HG02798 (cell line): ENCODE measurements at regions not wholly inside any gene's neighbourhood (a gene's known extent, or its start where the extent isn't known, plus 50 kb on each side); places are given as distances from the start of the nearest gene placed in this dataset.
"Not testable (repeated sequence)": the region's sequence is repeated elsewhere in the genome, so short reads cannot be mapped to it uniquely, and the experiment has no call there.

Experiments
- ATAC-seq: cut with Tn5 transposase; IDR thresholded peaks from one replicate; pipeline ENCODE4 v1.9.1; 2021; ENCODE audit warnings: mild to moderate bottlenecking; ENCODE audit not compliant: unreplicated experiment, poor library complexity

GRCh38 chr16:16559179-16559740 is 180.3 kb downstream of the NPIPA7 start:
- not testable (repeated sequence) for ATAC-seq

GRCh38 chr16:16561532-16561931 is 182.6 kb downstream of the NPIPA7 start:
- ATAC-seq = not testable (repeated sequence)

- not testable (repeated sequence) for ATAC-seq
Measured at GRCh38 chr16:16563962-16564361, 185.0 kb downstream of the NPIPA7 start.

DNA sequence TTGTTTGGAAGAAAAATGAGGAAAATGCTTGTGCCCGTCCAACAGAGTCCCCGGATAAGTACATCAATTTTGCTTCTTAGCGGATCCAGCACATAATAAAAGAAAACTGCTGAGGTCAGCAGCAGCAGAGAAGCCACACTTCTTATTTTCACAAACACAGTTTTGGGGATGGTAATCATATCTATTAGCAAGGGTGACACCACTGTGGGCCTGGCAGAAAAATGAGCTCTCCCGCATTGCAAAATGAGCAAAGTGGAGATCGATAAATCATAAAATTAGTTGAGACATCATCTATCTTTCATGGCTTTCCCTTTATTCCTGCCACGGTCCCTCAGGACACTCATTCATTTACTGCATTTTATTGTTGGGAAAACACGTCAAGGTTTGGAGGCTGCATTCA is 186.4 kb downstream of the NPIPA7 start:
- not testable (repeated sequence) for ATAC-seq

DNA sequence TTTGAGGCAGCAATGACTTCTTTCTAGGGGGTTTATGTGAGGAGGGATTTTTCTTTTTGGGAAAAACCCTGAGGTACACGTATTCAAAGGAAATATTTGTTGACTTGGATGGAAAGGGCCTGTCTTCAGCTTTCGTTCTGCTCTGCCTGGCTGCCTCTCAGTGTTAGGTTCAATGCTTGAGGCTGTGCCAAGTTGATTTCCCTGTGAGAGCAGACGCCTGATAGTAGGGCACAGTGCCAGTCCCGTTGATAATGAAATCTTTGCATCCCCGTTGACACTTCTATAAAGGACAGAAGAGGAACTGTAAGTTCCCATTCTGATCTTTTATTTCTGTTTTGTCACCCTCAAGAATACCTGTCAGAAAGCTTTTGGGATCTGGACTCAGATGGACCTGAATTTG is 191.1 kb downstream of the NPIPA7 start:
- not testable (repeated sequence) for ATAC-seq

GRCh38 chr16:16570874-16571273 is 191.9 kb downstream of the NPIPA7 start:
- ATAC-seq = not testable (repeated sequence)

GRCh38 chr16:16572130-16572774 is 193.3 kb downstream of the NPIPA7 start:
- ATAC-seq = not testable (repeated sequence)

DNA sequence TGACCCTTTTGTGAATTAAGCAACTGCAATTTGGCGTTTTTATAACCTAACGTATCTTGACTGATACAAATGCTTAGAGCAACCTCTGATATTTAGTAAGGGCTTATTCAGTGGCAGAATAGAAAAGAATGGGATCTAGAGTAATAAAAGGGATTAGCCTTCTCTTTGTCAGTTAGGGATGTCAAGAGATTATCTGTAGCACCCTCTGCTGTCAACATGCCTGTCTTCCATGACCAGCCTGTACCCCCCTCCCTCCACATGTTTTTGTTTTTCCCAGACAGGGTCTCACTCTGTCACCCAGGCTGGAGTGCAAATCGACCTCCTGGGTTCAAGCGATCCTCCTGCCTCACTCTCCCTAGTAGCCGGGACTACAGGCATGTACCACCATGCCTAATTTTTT is 198.1 kb downstream of the NPIPA7 start:
- not testable (repeated sequence) for ATAC-seq

DNA sequence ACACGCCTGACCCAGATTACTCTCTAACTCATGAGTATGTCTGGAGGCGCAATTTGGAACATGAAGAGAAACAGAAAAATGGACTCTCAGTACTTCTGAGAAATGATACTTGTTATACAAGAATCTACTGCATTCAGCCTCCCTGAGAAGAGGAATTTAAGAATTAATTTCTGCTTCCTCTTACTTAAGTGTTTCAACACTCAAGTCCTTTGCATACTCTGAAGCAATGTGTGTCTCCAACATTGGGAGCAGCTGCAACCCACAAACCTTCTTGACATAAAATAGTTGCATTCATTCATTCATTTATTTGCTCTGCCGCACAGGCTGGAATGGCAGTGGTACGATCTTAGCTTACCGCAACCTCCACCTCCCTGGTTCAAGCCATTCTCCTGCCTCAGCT is 199.8 kb downstream of the NPIPA7 start:
- ATAC-seq = no peak

DNA sequence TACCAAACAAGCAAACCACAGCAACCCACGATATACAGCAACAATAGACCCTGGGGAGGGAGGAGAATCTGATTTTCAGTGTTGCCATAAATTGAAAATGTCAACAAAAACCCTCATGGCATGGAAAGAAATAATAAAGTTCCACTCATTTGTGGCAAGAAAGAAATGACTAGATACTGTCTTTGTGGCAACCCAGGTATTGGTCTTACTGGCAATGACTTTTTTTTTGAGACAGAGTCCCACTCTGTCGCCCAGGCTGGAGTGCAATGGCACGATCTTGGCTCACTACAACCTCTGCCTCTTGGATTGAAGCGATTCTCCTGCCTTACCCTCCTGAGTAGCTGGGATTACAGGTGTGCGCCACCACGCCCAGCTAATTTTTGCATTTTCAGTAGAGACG is 204.0 kb downstream of the NPIPA7 start:
- ATAC-seq = not testable (repeated sequence)

DNA sequence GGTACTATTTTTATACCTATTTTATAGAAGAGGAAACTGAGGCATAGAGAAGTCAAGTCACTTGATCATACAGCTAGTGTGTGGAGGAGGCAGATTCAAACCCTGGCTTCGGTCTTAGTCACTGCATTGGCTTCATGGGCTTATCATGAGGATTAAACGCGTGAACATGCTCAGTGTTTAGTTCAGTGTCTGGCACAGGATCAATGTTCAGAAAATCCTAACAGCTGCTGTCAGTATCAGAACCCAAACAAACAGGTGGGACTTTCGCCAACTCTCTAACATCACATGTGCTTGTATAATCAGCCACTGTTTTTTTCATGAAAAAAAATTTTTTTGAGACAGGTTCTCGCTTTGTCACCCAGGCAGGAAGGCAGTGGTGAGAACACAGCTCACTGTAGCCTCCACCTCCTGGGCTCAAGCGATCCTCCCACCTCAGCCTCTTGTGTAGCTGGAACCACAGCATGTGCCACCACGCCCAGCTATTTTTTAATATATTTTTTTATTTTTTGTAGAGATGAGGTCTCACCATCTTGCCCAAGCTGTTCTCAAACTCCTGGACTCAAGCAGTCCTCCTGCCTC is 207.2 kb downstream of the NPIPA7 start:
- not testable (repeated sequence) for ATAC-seq

GRCh38 chr16:16586969-16587368 is 208.0 kb downstream of the NPIPA7 start:
- ATAC-seq = not testable (repeated sequence)

DNA sequence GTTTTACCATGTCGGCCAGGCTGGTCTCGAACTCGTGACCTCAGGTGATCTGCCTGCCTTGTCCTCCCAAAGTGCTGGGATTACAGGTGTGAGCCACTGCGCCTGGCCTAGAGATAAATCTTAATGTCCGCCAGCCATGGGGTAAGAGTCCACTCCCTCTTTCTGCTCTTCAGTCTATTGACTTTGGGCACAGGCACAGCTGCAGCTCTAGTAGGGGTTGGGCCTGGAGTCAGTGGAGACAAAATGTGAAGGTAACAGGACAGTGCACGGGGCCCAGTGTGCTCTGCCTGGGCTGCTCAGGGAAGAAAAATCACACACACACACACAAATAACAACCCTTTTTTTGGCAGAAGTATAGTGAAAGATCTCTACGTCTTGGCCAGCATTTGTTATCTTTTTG is 209.5 kb downstream of the NPIPA7 start:
- not testable (repeated sequence) for ATAC-seq

DNA sequence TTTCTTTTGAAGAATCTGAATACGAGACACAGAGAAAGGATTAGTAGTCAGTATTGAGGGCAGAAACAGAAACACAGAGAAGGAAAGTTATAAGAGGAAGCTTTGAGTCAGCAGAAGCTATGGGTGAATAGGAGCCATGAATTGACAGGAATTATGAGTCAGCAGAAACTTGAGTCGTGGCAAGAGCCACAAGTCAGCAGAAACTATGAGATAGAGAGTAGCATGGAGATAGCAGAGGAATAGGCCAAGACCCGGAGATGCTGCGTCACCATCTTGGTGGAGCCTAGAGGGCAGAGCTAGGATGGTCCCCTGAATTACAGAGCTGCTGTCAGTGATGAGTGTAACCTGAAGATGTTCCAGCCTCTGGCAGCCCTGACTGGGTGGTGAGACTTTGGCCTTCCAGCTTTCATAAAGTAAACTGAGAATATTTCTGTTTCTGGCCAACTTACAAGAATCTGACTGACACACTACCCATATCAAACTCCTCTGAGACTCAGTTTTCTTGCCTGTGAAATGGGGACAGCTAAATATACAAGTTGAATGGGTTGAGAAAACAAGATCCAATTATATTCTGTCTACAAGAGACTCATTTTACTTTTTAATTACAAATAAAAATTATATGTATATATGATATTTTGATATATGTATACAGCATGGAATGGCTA is 211.8 kb downstream of the NPIPA7 start:
- ATAC-seq = peak; percentile 39

DNA sequence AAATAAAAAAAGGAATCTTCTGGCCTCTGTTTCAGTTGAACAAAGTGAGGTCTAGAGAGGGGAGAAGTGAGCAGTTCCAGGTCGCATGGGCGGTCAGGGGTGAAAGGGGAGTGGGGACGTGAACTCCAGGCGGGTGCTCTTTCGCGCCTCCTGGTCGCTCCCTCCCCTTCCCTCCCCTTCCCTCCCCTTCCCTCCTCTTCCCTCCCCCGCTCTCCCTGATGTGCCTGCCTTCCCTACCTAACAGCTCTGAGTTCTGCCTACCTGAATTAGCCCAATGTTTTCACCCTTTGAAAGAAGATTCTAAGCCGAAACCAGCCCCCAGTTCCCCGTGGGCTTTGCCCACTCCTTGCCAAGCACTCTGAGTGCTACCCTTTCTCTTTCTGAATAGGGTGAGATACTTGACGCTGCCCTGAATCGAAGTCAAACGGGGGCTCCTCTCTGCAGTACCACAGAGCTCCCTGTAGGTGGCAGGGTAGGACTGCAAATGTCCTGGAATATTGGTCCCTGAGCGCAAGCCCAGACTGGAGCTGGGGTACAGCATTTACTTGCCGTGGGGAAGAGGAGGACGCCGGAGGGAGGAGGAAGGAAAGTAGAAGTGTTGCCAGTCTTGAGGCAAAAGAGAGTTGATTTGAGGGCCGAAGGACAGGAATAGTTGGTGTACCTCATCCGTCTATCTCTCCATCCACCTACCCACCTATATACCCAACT is 214.4 kb downstream of the NPIPA7 start:
- ATAC-seq = peak; percentile 71

DNA sequence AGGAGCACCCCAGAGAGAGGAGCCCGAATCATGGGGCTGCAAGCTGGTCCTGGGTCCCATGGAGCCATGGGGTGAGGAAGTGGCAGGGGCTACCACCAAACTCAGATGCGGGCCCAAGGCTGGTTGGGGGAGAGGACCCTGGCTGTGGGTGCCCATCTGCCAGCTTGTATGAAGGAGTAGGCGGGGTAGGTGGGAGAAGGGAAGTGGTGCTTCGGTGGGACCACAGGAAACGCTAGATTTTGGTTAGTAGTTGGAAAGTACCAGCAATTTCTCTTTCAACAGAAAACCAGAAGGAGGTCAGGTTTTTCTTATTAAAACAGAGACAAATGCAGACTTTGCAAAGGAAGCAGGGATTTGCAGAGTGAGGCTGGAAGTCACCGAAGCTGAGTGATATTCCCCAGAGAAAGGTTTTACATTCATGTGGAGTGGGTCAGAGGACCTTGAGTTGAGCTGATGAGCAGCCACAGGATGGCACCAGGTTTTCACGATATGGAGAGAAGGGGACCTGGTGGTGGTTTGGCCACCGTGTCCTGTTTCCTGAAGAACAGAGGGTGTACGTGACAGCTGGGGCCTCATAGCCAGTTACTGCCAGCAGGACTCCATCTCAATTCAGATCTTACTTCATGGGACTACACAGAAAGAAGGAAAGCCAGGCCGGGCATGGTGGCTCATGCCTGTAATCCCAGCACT is 216.2 kb downstream of the NPIPA7 start:
- ATAC-seq = peak; percentile 44

GRCh38 chr16:16601239-16601638 is 222.3 kb downstream of the NPIPA7 start:
- not testable (repeated sequence) for ATAC-seq

- ATAC-seq = not testable (repeated sequence)
Measured at GRCh38 chr16:16607401-16608082, 228.6 kb downstream of the NPIPA7 start.

DNA sequence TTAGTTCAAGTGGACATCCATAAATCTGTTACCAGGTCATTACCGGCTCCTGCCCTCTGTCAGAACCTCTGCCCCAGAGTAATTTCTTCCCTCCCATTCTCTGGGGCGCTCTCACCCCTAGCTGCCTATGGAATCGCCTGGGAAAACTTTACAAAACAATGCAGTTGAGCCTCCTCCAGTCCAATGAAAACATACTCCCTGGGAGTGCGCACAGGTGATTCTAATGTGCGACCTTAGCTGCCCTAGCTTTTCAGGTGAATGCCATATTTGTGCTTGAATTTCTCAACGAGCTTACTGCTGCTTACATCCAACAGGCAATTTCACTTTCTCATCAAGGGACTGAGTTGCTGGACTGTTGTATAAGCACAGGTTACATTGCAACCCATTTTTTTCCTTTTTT is 230.7 kb downstream of the NPIPA7 start:
- not testable (repeated sequence) for ATAC-seq
